ENCODE measurements at regions not wholly inside any gene's neighbourhood (a gene's known extent, or its start where the extent isn't known, plus 50 kb on each side); places are given as distances from the start of the nearest gene placed in this dataset.

- DNase-seq = no peak
- Histone ChIP-seq H3K4me3 (replicated peaks in 1 of 3; ENCODE audit: low read depth in 2 of 3, low read length in 3 of 3) (no peak overlapping the region), H3K36me3 (replicated peaks in 1 of 2; ENCODE audit: control insufficient read depth in 1 of 2, insufficient read depth in 2 of 2, low read length in 2 of 2) (no peaks in the 10 kb centered on the region), H3K4me1 (ENCODE audit: control insufficient read depth in 1 of 2, insufficient read depth in 2 of 2, low read length in 2 of 2) (no peaks in the 10 kb centered on the region), H3K9me3 (replicated peaks in 1 of 2; ENCODE audit: control insufficient read depth in 1 of 2, insufficient read depth in 1 of 2, low read length in 2 of 2) (no peaks in the 10 kb centered on the region), H2AFZ (ENCODE audit: insufficient read depth, low read depth, low read length, poor library complexity, severe bottlenecking) (no peak overlapping the region), H3K27ac (ENCODE audit: low read depth in 1 of 2, low read length in 2 of 2) (no peak overlapping the region), H3K4me2 (replicated peaks; ENCODE audit: extremely low read depth, low read length, poor library complexity, severe bottlenecking) (no peak overlapping the region), H4K20me1 (ENCODE audit: insufficient read depth, low read length) (no peaks in the 10 kb centered on the region), H3K79me2 (ENCODE audit: insufficient read depth, low read length) (no peaks in the 10 kb centered on the region), H3K27me3 (ENCODE audit: control insufficient read depth in 2 of 2, insufficient read depth in 2 of 2, low read length in 2 of 2) (no peaks in the 10 kb centered on the region), H3K9ac (ENCODE audit: insufficient read depth, low read length, poor library complexity, severe bottlenecking) (no peak overlapping the region)
- Mint-ChIP-seq H3K9me3 (peaks cover 0 to 2% (median 0%) of the 10 kb centered on the region in 7 donors), H3K27ac (no peak overlapping the region), H3K4me3 (no peak overlapping the region), H3K27me3 (ENCODE audit: low read depth in 3 of 3) (no peaks in the 10 kb centered on the region), H3K4me1 (no peaks in the 10 kb centered on the region), H3K36me3 (no peaks in the 10 kb centered on the region)
- intact Hi-C loops (cut with micrococcal nuclease) = no loop called here
- no CpG with 5 or more reads among the region's 2 CpGs for WGBS (ENCODE audit: insufficient coverage)
- TF ChIP-seq CTCF (IDR thresholded peaks at IDR 0.05) = no peak
These were observed 776.6 kb downstream of the AMY1C start for GRCh38 chr1:104526158-104526795.

GRCh38 chr1:104531990-104532389, 782.3 kb downstream of the AMY1C start:
- no peaks in the 10 kb centered on the region for H4K20me1 ChIP-seq (ENCODE audit: insufficient read depth, low read length)
- H3K27ac ChIP-seq (ENCODE audit: low read depth in 1 of 2, low read length in 2 of 2) = no peak overlapping the region
- Mint-ChIP-seq H3K4me1 (no peaks in the 10 kb centered on the region), H3K27me3 (ENCODE audit: low read depth in 3 of 3) (no peaks in the 10 kb centered on the region), H3K27ac (no peak overlapping the region), H3K4me3 (no peak overlapping the region), H3K9me3 (peaks cover 0 to 8% (median 1%) of the 10 kb centered on the region in 7 donors), H3K36me3 (no peaks in the 10 kb centered on the region)
- H3K36me3 ChIP-seq (replicated peaks in 1 of 2; ENCODE audit: control insufficient read depth in 1 of 2, insufficient read depth in 2 of 2, low read length in 2 of 2) = no peaks in the 10 kb centered on the region
- no peak overlapping the region for H3K4me2 ChIP-seq (replicated peaks; ENCODE audit: extremely low read depth, low read length, poor library complexity, severe bottlenecking)
- H3K79me2 ChIP-seq (ENCODE audit: insufficient read depth, low read length) = no peaks in the 10 kb centered on the region
- no peaks in the 10 kb centered on the region for H3K4me1 ChIP-seq (ENCODE audit: control insufficient read depth in 1 of 2, insufficient read depth in 2 of 2, low read length in 2 of 2)
- TF ChIP-seq CTCF (IDR thresholded peaks at IDR 0.05) = no peak
- peaks cover 0 to 3% of the 10 kb centered on the region in 2 donors for H3K9me3 ChIP-seq (replicated peaks in 1 of 2; ENCODE audit: control insufficient read depth in 1 of 2, insufficient read depth in 1 of 2, low read length in 2 of 2)
- no peak overlapping the region for H2AFZ ChIP-seq (ENCODE audit: insufficient read depth, low read depth, low read length, poor library complexity, severe bottlenecking)
- WGBS (ENCODE audit: insufficient coverage) = no CpG with 5 or more reads among the region's 2 CpGs
- intact Hi-C loops (cut with micrococcal nuclease) = no loop called here
- no peak overlapping the region for H3K9ac ChIP-seq (ENCODE audit: insufficient read depth, low read length, poor library complexity, severe bottlenecking)
- H3K4me3 ChIP-seq (replicated peaks in 1 of 3; ENCODE audit: low read depth in 2 of 3, low read length in 3 of 3) = no peak overlapping the region
- DNase-seq = no peak
- no peaks in the 10 kb centered on the region for H3K27me3 ChIP-seq (ENCODE audit: control insufficient read depth in 2 of 2, insufficient read depth in 2 of 2, low read length in 2 of 2)
